ENCODE measurements at regions not wholly inside any gene's neighbourhood (a gene's known extent, or its start where the extent isn't known, plus 50 kb on each side); places are given as distances from the start of the nearest gene placed in this dataset.

- Histone ChIP-seq H3K18ac (ENCODE audit: insufficient read length, low read depth, low read length) (no peak overlapping the region), H2AFZ (ENCODE audit: low read length) (no peak overlapping the region), H2BK15ac (ENCODE audit: low read depth, low read length) (no peak overlapping the region), H2BK12ac (ENCODE audit: insufficient read length, low read depth, low read length) (no peak overlapping the region), H2BK20ac (ENCODE audit: low read depth, low read length, poor library complexity, severe bottlenecking) (no peak overlapping the region), H3K4me2 (ENCODE audit: insufficient read depth, insufficient read length, low read length) (no peak overlapping the region), H4K91ac (ENCODE audit: insufficient read length, low read depth, low read length) (no peak overlapping the region), H3K79me2 (ENCODE audit: insufficient read depth, low read length) (no peaks in the 10 kb centered on the region), H3T11ph (ENCODE audit: low read length) (no peak overlapping the region), H4K8ac (replicated peaks; ENCODE audit: insufficient read length, low read depth, low read length) (no peak overlapping the region), H2BK120ac (ENCODE audit: low read depth, low read length, poor library complexity, severe bottlenecking) (no peak overlapping the region), H3K56ac (ENCODE audit: insufficient read length, low read depth, low read length) (no peak overlapping the region), H3K27ac (ENCODE audit: insufficient read length, low read depth, low read length) (no peak overlapping the region), H3K14ac (ENCODE audit: insufficient read depth, low read length) (no peak overlapping the region), H3K9ac (ENCODE audit: extremely low read depth, insufficient read length, low read length) (no peak overlapping the region), H3K79me1 (ENCODE audit: insufficient read depth, low read depth, low read length, poor library complexity, severe bottlenecking) (no peaks in the 10 kb centered on the region), H2BK5ac (ENCODE audit: insufficient read length, low read length) (no peak overlapping the region), H3K23me2 (ENCODE audit: insufficient read length, low read depth, low read length, poor library complexity, severe bottlenecking) (no peaks in the 10 kb centered on the region), H3K4me1 (ENCODE audit: insufficient read depth, low read length) (no peaks in the 10 kb centered on the region), H3K9me3 (ENCODE audit: control insufficient read depth, low read depth, low read length) (no peaks in the 10 kb centered on the region), H3K27me3 (ENCODE audit: insufficient read depth, low read length) (no peaks in the 10 kb centered on the region), H2AK5ac (ENCODE audit: insufficient read length, low read length) (no peak overlapping the region), H3K23ac (ENCODE audit: insufficient read length, low read depth, low read length) (no peak overlapping the region), H4K5ac (ENCODE audit: insufficient read length, low read depth, low read length) (no peak overlapping the region), H3K4ac (ENCODE audit: low read depth, low read length) (no peak overlapping the region), H4K20me1 (ENCODE audit: control insufficient read depth, insufficient read depth, insufficient read length) (no peaks in the 10 kb centered on the region)
- H3K9me3 Mint-ChIP-seq: no peaks in the 10 kb centered on the region
- no peak for TF ChIP-seq CTCF (conservative IDR thresholded peaks at IDR 0.05)
- no peak overlapping the region for H3K27ac Mint-ChIP-seq
- peaks cover 42% of the 10 kb centered on the region for H3K27me3 Mint-ChIP-seq (ENCODE audit: low read depth)
- DNase-seq: no peak
- WGBS (ENCODE audit: extremely low coverage, insufficient read length, low lambda C conversion rate): no CpG with 5 or more reads among the region's 7 CpGs
- H3K4me3 Mint-ChIP-seq: no peak overlapping the region
- no peaks in the 10 kb centered on the region for H3K36me3 Mint-ChIP-seq (ENCODE audit: insufficient read depth in 1 of 3, low read depth in 3 of 3)
- H3K4me1 Mint-ChIP-seq: peaks cover 0 to 10% of the 10 kb centered on the region in 2 experiments; a peak in 3 of 4 replicates
Observed at GRCh38 chr12:53806721-53807120, 54.9 kb upstream of the CISTR start.
